ENCODE measurements at regions not wholly inside any gene's neighbourhood (a gene's known extent, or its start where the extent isn't known, plus 50 kb on each side); places are given as distances from the start of the nearest gene placed in this dataset.

DNA sequence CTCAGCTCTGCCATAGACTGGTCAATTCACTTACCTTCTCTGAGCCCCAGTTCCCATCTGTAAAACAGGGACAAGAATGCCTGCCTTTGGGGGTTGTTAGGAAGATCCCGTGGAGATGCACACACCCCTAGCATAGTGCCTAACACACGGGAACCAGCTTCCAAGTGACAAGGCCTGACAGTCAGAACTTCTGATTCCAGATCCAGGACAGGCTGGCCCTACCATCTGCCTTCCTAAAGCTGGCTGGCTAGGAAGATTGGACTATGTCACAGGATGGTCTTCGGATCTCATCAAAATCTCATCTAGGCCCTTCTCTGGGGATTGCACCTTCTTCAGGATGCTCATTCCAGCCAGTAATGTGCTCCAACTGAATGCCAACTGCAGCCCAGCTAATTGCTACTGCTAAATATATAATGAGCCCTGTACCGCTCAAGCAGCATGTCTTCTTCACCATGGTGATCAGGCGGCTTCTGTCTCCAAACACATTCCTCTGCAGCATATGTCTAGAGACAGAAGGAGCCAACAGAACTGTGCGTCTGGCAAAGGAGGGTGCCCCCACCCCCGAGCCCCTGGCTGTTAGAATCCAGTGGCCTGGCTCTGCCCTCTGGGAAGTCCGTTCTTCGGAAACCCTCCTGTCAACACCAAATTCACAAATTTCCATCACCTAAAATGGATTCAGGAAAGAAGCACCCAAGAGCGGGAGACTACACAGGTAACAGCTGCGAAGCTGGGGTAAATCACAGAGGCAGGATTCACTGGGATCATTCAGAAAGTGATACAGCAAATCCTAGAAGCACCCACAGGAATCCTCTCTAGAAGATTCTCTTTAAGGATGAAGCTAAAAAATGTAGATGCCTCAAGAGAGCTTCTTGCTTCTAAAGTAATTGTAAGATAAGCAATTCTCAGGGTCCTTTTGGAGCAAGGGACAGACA is 142.1 kb upstream of the EEPD1 start:
- DNase-seq (ENCODE audit: low read depth), result no peak

DNA sequence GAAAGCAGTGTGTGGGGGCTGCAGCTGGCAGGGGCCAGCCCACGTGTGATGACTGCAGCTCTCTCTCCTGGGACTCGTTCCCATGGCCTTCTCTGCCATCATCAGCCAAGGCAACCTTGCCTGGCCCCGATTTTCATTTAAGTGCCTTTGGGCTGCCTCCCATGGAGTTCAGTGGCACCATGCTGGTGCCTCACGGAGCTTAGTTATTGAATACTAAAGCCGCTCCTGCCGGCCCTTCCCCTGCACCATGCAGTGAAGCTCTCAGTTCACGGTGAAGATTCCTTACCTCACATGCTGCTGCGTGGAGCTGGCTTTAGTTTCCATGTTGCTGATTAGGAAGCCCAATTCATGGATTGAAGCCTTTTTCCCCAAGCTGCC is 141.5 kb upstream of the EEPD1 start:
- DNase-seq (ENCODE audit: low read depth), result no peak

DNA sequence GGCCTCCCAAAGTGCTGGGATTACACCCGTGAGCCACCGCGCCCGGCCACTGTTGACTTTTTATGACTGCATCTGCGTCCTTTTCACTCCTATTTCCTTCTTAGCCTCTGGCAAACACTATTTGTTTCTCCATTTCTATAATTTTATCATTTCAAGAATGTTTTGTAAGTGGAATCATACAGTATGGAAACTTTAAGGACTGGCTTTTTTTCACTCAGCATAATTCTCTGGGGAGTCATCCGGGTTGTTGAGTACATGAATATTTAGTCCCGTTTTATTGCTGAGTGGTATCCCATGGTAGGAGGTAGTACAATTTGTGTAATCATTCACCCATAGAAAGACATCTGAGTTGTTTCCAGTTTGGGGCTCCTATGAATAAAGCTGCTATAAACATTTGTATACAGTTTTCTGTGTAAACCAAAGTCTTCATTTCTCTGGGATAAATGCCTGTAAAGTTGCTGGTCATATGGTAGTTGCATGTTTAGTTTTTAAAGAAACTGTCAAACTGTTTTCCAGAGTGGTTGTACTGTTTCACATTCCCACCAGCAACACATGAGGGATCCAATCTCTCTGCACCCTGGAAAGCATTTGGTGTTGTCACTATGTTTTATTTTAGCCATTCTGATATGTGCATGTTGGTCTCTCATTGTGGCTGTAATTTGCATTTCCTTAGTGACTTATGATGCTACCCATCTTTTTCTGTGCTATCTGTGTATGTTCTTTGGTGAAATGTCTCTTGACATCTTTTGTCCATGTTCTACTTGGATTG is 139.6 kb upstream of the EEPD1 start:
- DNase-seq (ENCODE audit: low read depth), result peak; percentile 31

GRCh38 chr7:36014961-36015360 is 138.1 kb upstream of the EEPD1 start:
- DNase-seq (ENCODE audit: low read depth), result no peak

- peak; percentile 74 for DNase-seq (ENCODE audit: low read depth)
These were observed 137.3 kb upstream of the EEPD1 start for GRCh38 chr7:36015733-36016132.

- DNase-seq (ENCODE audit: low read depth), result no peak
These were observed 136.4 kb upstream of the EEPD1 start for GRCh38 chr7:36016648-36017047.

- no peak for DNase-seq (ENCODE audit: low read depth)
These were observed 135.9 kb upstream of the EEPD1 start for GRCh38 chr7:36017111-36017510.

DNA sequence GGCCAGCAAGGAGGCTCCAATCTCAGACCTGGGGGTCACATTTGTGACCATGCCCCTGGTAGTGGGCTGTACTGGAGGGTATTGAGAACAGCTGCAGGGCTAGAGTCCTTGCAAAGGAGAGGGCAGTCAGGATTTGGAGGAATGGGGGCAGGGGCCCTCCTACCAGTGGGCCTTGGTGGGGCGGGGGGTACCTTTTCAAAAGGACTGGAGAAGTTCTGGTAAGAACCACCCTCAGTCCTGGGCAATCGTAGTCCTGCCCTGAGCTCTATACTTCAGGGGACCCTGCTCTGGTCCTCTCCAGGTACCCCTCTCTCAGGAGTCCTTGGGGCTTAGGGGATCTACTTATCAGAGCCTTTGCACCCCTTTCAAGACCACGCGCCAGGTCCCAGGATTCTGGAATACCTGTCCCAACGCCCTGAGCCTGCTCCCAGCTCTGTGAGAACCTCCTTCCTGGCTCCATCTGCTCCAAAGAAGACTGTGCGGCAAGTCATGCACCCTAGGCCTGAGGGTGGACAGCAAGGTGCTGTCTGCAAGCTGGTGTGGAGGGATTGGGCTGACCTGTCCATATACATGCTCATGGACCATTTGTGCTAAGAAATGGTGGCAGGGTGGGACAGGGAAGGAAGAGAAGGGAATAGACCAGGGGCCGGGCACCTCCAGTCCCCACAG is 134.1 kb upstream of the EEPD1 start:
- no peak for DNase-seq (ENCODE audit: low read depth)

GRCh38 chr7:36019538-36019937 is 133.5 kb upstream of the EEPD1 start:
- DNase-seq (ENCODE audit: low read depth), result no peak

GRCh38 chr7:36019980-36020379 is 133.1 kb upstream of the EEPD1 start:
- DNase-seq (ENCODE audit: low read depth), result no peak

DNA sequence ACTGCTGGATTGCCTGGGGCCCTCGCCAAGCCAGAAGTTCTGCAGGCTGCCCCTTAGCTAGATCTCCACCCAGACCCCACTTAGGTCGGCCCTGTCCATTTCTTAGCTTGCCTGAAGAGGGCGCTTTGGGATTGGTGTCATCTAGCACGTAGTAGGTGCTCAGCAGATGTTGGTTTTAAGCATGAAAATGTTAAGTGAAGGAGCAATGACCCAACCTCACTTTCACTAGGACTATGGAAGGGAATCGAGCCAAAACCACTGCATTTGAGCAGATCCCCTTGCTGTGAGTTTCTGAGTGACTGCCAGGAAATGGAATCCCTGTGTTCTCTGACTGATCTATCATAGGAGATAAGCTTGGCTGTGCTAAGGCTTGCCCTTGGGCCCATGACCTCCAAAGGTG is 131.7 kb upstream of the EEPD1 start:
- DNase-seq (ENCODE audit: low read depth), result peak; percentile 31

GRCh38 chr7:36021917-36022550 is 131.0 kb upstream of the EEPD1 start:
- no peak for DNase-seq (ENCODE audit: low read depth)

DNA sequence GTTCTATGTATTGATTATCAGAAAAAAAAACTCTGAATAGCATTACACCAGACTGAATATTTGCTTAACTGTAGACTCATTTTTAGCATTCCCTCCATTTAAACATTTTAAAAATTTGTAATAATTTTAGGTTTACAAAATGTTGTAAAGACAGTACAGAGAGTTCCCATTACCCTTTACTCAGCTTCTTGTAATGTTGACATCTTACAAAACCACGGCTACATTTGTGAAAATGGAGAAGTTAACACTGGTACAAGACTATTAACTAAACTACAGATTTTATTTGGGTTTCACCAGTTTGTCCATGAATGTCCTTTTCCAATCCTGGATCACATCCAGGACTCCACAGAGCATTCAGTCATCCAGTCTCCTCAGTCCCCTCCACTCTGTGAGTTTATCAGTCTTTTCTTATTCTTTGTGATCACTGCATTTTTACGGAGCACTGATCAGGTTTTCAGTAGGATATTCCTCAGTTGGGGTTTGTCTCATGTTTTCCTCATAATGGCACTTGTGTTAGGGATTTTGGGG is 130.0 kb upstream of the EEPD1 start:
- DNase-seq (ENCODE audit: low read depth), result no peak

GRCh38 chr7:36025190-36025589 is 127.9 kb upstream of the EEPD1 start:
- no peak for DNase-seq (ENCODE audit: low read depth)

- DNase-seq (ENCODE audit: low read depth), result no peak
These were observed 123.7 kb upstream of the EEPD1 start for GRCh38 chr7:36029311-36029710.

DNA sequence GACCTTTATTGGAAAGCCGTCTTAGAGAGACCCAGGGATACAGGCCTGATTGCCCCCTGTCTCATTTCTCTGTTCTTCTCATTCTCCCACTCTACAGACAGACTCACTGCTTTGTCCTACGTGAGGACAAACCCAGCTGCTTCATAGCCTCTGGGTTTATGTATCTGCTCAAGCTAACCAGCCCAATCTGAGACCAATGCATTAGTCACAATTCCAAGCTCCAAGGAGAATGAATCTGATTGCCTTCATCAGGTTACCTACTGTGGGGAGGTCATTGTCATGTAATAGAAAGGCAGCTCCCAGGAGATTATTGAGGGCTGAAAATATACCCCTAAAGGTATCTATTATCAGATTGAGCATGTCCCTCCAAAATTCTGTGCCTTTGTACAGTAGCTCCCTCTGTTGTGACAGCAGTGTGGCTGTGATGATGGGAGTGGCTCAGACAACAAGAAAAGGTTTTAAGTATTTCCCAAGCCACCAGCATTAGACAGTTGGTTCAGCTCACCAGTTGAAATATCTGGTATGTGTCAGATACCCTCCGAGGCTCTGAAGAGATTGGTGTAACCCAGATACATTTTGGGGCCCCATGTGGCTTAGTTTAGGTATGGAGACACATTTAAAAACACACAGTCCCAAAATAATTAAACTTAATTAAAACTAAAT is 123.1 kb upstream of the EEPD1 start:
- DNase-seq (ENCODE audit: low read depth), result no peak

GRCh38 chr7:36032361-36032818 is 120.7 kb upstream of the EEPD1 start:
- peak; percentile 55 for DNase-seq (ENCODE audit: low read depth)

DNA sequence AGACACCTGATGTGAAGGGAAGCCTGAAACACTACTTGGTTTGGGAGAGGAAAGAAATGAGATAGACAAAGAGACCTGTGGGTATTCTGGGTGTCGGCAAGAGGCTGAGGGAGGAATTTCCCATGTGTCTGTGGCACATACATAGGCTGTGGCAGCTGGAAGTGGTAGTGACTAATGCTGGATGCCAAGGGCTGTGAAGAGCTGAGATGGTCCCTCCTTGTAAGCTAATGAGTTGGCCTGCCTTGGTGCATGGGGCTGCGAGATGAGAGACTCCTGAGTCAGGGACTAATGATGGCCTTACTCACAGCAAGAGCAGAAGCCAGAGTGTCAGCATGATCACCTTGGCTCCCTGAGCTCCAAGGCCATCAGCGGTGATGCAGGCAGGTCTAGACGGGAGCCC is 119.0 kb upstream of the EEPD1 start:
- DNase-seq (ENCODE audit: low read depth), result peak; percentile 90

DNA sequence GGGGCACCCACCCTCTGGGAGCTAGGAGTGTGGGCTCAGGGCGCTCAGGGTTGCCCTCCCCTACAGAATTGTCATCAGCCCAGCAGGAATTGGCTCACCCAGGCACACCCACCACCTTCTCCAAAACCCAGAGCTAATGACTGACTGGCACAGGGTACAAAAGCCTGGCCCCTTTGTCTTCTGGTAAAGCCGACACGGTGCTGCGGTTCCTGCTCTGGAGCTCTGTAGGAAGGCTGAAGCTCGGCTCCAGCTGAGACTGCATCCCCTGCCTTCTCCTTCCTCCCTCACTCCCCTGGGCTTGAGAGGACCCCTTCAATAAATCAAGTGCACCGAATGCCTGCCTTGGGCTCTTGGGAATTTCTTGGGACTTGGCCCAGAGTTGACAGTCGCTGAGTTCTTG is 117.9 kb upstream of the EEPD1 start:
- no peak for DNase-seq (ENCODE audit: low read depth)

- DNase-seq (ENCODE audit: low read depth), result peak; percentile 58
These were observed 116.5 kb upstream of the EEPD1 start for GRCh38 chr7:36036590-36036989.

GRCh38 chr7:36037121-36037662 is 115.9 kb upstream of the EEPD1 start:
- peak; percentile 95 for DNase-seq (ENCODE audit: low read depth)

All from EH (cell line).